ENCODE measurements at regions not wholly inside any gene's neighbourhood (a gene's known extent, or its start where the extent isn't known, plus 50 kb on each side); places are given as distances from the start of the nearest gene placed in this dataset.

DNA sequence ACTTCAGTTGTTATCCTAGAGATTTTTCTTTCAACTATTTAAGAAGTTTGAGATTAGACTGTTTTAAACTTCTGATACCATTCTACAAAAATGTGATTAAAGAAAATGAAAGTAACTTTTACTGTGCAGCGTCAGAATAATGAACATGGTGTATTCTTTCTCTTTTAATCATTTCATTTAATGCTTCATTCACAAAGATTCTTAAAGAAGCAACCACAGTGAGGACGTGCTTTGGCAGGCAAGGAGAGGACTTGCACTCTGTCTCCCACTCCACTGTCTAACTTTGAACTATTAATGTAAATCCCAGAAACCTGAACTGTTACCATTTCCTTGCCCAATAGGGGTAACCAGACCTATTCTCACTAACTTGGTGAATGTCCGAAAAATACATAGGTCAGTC is 137.0 kb downstream of the KCNRG start:
- TF ChIP-seq, protein P1, sequence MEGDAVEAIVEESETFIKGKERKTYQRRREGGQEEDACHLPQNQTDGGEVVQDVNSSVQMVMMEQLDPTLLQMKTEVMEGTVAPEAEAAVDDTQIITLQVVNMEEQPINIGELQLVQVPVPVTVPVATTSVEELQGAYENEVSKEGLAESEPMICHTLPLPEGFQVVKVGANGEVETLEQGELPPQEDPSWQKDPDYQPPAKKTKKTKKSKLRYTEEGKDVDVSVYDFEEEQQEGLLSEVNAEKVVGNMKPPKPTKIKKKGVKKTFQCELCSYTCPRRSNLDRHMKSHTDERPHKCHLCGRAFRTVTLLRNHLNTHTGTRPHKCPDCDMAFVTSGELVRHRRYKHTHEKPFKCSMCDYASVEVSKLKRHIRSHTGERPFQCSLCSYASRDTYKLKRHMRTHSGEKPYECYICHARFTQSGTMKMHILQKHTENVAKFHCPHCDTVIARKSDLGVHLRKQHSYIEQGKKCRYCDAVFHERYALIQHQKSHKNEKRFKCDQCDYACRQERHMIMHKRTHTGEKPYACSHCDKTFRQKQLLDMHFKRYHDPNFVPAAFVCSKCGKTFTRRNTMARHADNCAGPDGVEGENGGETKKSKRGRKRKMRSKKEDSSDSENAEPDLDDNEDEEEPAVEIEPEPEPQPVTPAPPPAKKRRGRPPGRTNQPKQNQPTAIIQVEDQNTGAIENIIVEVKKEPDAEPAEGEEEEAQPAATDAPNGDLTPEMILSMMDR (IDR thresholded peaks at IDR 0.05 in 8 of 11, conservative IDR thresholded peaks at IDR 0.05 in 3 of 11) = no peak
- TF ChIP-seq POLR2A (IDR thresholded peaks at IDR 0.05) (no peak), POLR2AphosphoS5 (IDR thresholded peaks at IDR 0.05) (no peak)
